ENCODE measurements at regions not wholly inside any gene's neighbourhood (a gene's known extent, or its start where the extent isn't known, plus 50 kb on each side); places are given as distances from the start of the nearest gene placed in this dataset.

- no peaks in the 10 kb centered on the region for H4K20me1 ChIP-seq (ENCODE audit: insufficient read depth, low read length)
- no peak overlapping the region for H3K4me3 ChIP-seq (ENCODE audit: insufficient read depth, low read depth, low read length)
- FAIRE-seq (no peak), DNase-seq (ENCODE audit: low read depth) (no peak)
- no peaks in the 10 kb centered on the region for H3K27me3 ChIP-seq (ENCODE audit: insufficient read depth, low read length)
- peaks cover 2% of the 10 kb centered on the region for H3K9me3 ChIP-seq (ENCODE audit: insufficient read depth, low read depth, low read length)
- no peak overlapping the region for H3K4me3 Mint-ChIP-seq (ENCODE audit: unreplicated experiment)
- H3K79me2 ChIP-seq (ENCODE audit: insufficient read depth, low read length), result no peaks in the 10 kb centered on the region
- TF ChIP-seq EZH2 (IDR thresholded peaks at IDR 0.05; ENCODE audit: insufficient read depth, low read length) (no peak), CTCF (IDR thresholded peaks at IDR 0.05; ENCODE audit: insufficient read depth, low read depth, low read length) (no peak)
- peaks cover 4% of the 10 kb centered on the region for H3K9me3 Mint-ChIP-seq (ENCODE audit: unreplicated experiment)
- H3K4me2 ChIP-seq (ENCODE audit: low read length), result no peak overlapping the region
- H3K36me3 Mint-ChIP-seq (ENCODE audit: low read depth, unreplicated experiment), result no peaks in the 10 kb centered on the region
- H3K27ac ChIP-seq (ENCODE audit: low read depth, low read length), result no peak overlapping the region
- no peaks in the 10 kb centered on the region for H3K36me3 ChIP-seq (ENCODE audit: insufficient read depth, low read length)
- peaks cover 4% of the 10 kb centered on the region for H3K4me1 ChIP-seq (ENCODE audit: insufficient read depth, low read length)
- H3K27ac Mint-ChIP-seq (ENCODE audit: unreplicated experiment), result no peak overlapping the region
- H3K27me3 Mint-ChIP-seq (ENCODE audit: low read depth, unreplicated experiment), result peaks cover 18% of the 10 kb centered on the region
- H3K9ac ChIP-seq (ENCODE audit: low read length), result no peak overlapping the region
- H2AFZ ChIP-seq (ENCODE audit: low read depth, low read length), result no peak overlapping the region
- H3K4me1 Mint-ChIP-seq (ENCODE audit: low read depth, unreplicated experiment), result peaks cover 3% of the 10 kb centered on the region
Observed at GRCh38 chr15:93488296-93488713, 399.3 kb upstream of the RGMA start.

- H3K79me2 ChIP-seq (ENCODE audit: insufficient read depth, low read length), result no peaks in the 10 kb centered on the region
- no peaks in the 10 kb centered on the region for H3K36me3 ChIP-seq (ENCODE audit: insufficient read depth, low read length)
- no peak overlapping the region for H3K27ac Mint-ChIP-seq (ENCODE audit: unreplicated experiment)
- H3K4me1 ChIP-seq (ENCODE audit: insufficient read depth, low read length), result peaks cover 4% of the 10 kb centered on the region
- H4K20me1 ChIP-seq (ENCODE audit: insufficient read depth, low read length), result no peaks in the 10 kb centered on the region
- DNase-seq (ENCODE audit: low read depth) (no peak), FAIRE-seq (no peak)
- H3K4me3 ChIP-seq (ENCODE audit: insufficient read depth, low read depth, low read length), result no peak overlapping the region
- no peaks in the 10 kb centered on the region for H3K36me3 Mint-ChIP-seq (ENCODE audit: low read depth, unreplicated experiment)
- no peak for TF ChIP-seq EZH2 (IDR thresholded peaks at IDR 0.05; ENCODE audit: insufficient read depth, low read length)
- TF ChIP-seq CTCF (IDR thresholded peaks at IDR 0.05; ENCODE audit: insufficient read depth, low read depth, low read length), result no peak
- no peaks in the 10 kb centered on the region for H3K27me3 ChIP-seq (ENCODE audit: insufficient read depth, low read length)
- no peak overlapping the region for H3K27ac ChIP-seq (ENCODE audit: low read depth, low read length)
- no peak overlapping the region for H3K9ac ChIP-seq (ENCODE audit: low read length)
- H3K9me3 ChIP-seq (ENCODE audit: insufficient read depth, low read depth, low read length), result peaks cover 2% of the 10 kb centered on the region
- H3K4me3 Mint-ChIP-seq (ENCODE audit: unreplicated experiment), result no peak overlapping the region
- peaks cover 3% of the 10 kb centered on the region for H3K4me1 Mint-ChIP-seq (ENCODE audit: low read depth, unreplicated experiment)
- peaks cover 4% of the 10 kb centered on the region for H3K9me3 Mint-ChIP-seq (ENCODE audit: unreplicated experiment)
- no peak overlapping the region for H2AFZ ChIP-seq (ENCODE audit: low read depth, low read length)
- peaks cover 14% of the 10 kb centered on the region for H3K27me3 Mint-ChIP-seq (ENCODE audit: low read depth, unreplicated experiment)
- H3K4me2 ChIP-seq (ENCODE audit: low read length), result no peak overlapping the region
Observed at GRCh38 chr15:93486407-93487117, 397.6 kb upstream of the RGMA start.
